ENCODE measurements at regions not wholly inside any gene's neighbourhood (a gene's known extent, or its start where the extent isn't known, plus 50 kb on each side); places are given as distances from the start of the nearest gene placed in this dataset.

DNA sequence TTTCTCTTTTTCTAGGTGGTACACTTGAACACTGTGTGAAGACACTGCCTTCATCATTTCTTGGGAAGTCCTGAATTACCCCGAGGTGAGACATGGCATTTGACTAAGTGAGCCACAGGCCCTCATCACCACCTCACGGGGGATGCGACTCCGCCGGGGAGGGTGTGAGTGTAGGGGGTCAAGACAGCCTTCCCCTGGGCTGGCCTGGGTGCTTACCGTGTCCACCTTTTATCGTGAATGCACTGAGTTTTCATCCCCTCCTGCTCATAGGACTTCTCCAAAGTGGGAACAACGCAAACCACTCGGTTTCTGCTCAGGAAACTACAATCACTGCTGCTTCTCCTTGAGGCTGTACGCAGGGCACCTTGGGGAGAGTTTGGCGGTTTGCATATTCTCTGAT is 176.9 kb downstream of the SH2D4B start:
- TF ChIP-seq, protein P1, sequence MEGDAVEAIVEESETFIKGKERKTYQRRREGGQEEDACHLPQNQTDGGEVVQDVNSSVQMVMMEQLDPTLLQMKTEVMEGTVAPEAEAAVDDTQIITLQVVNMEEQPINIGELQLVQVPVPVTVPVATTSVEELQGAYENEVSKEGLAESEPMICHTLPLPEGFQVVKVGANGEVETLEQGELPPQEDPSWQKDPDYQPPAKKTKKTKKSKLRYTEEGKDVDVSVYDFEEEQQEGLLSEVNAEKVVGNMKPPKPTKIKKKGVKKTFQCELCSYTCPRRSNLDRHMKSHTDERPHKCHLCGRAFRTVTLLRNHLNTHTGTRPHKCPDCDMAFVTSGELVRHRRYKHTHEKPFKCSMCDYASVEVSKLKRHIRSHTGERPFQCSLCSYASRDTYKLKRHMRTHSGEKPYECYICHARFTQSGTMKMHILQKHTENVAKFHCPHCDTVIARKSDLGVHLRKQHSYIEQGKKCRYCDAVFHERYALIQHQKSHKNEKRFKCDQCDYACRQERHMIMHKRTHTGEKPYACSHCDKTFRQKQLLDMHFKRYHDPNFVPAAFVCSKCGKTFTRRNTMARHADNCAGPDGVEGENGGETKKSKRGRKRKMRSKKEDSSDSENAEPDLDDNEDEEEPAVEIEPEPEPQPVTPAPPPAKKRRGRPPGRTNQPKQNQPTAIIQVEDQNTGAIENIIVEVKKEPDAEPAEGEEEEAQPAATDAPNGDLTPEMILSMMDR (conservative IDR thresholded peaks at IDR 0.05; ENCODE audit: low read depth, low read length): no peak
- TF ChIP-seq BHLHE40 (IDR thresholded peaks at IDR 0.05; ENCODE audit: low read depth, low read length) (no peak), POLR2A (IDR thresholded peaks at IDR 0.05; ENCODE audit: low read depth, low read length) (no peak), CEBPB (IDR thresholded peaks at IDR 0.05; ENCODE audit: low read depth, low read length) (no peak), RCOR1 (IDR thresholded peaks at IDR 0.05; ENCODE audit: insufficient replicate concordance, low read length) (no peak), MXI1 (IDR thresholded peaks at IDR 0.05; ENCODE audit: borderline replicate concordance, low read depth, low read length) (no peak), MAFK (IDR thresholded peaks at IDR 0.05; ENCODE audit: low read depth, low read length) (no peak), NFE2L2 (IDR thresholded peaks at IDR 0.05; ENCODE audit: low read depth, low read length) (no peak)

Measured in IMR-90 (cell line).